ENCODE measurements at regions not wholly inside any gene's neighbourhood (a gene's known extent, or its start where the extent isn't known, plus 50 kb on each side); places are given as distances from the start of the nearest gene placed in this dataset.

DNA sequence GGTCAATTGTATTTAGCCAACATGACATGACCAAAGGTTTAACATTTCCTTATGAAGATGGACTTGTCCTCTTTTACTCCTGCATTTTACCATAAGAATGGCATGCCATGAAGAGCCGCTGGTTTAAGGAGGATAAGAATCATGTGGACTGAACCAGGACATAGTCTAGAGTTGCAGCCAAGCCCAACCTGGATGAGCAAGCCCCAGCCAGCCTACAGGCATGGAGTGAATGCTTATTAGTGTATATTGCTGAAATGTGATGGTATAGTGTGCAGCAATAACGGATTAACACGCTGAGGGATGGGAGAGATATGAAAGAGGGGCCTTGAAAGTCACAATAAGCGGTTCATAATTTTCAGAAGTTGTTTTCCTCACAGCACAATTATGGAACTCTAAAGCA lies 523.2 kb downstream of the NTRK2 start:
- ATAC-seq (ENCODE audit: insufficient number of reproducible peaks, low FRiP score, low read depth) (no peak), DNase-seq (ENCODE audit: low spot score) (no peak)
- no peak overlapping the region for H3K27ac ChIP-seq
- no peak overlapping the region for H3K4me3 ChIP-seq
- no peaks in the 10 kb centered on the region for H3K27me3 ChIP-seq (replicated peaks; ENCODE audit: insufficient read depth)
- no peaks in the 10 kb centered on the region for H3K36me3 ChIP-seq
- no peaks in the 10 kb centered on the region for H3K4me1 ChIP-seq (ENCODE audit: control insufficient read depth in 1 of 2, low read depth in 2 of 2)
- no peaks in the 10 kb centered on the region for H3K9me3 ChIP-seq
- TF ChIP-seq, protein P1, sequence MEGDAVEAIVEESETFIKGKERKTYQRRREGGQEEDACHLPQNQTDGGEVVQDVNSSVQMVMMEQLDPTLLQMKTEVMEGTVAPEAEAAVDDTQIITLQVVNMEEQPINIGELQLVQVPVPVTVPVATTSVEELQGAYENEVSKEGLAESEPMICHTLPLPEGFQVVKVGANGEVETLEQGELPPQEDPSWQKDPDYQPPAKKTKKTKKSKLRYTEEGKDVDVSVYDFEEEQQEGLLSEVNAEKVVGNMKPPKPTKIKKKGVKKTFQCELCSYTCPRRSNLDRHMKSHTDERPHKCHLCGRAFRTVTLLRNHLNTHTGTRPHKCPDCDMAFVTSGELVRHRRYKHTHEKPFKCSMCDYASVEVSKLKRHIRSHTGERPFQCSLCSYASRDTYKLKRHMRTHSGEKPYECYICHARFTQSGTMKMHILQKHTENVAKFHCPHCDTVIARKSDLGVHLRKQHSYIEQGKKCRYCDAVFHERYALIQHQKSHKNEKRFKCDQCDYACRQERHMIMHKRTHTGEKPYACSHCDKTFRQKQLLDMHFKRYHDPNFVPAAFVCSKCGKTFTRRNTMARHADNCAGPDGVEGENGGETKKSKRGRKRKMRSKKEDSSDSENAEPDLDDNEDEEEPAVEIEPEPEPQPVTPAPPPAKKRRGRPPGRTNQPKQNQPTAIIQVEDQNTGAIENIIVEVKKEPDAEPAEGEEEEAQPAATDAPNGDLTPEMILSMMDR (IDR thresholded peaks at IDR 0.05) = no peak

DNA sequence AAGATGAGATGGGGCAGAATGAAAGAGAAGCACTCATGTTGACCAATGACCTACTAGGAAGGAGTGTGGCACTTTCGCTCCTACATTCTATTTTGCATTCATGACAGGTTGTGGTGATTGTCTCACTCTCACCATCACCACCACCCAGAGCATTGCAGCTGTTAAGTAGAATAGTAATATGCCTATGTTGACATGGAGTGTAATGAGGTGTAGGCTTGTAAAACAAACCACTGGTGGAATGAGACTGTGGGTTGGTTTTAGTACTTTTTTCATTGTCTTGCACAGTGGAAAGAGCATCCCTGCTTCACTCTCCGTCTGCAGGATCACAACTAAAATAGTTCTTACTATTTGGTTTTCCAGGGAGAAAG lies 516.7 kb downstream of the NTRK2 start:
- H3K4me1 ChIP-seq (ENCODE audit: control insufficient read depth in 1 of 2, low read depth in 2 of 2) = no peaks in the 10 kb centered on the region
- TF ChIP-seq, protein P1 (IDR thresholded peaks at IDR 0.05) = no peak
- H3K27ac ChIP-seq = no peak overlapping the region
- H3K36me3 ChIP-seq = no peaks in the 10 kb centered on the region
- DNase-seq (ENCODE audit: low spot score) (no peak), ATAC-seq (ENCODE audit: insufficient number of reproducible peaks, low FRiP score, low read depth) (no peak)
- no peaks in the 10 kb centered on the region for H3K9me3 ChIP-seq
- H3K27me3 ChIP-seq (replicated peaks; ENCODE audit: insufficient read depth) = no peaks in the 10 kb centered on the region
- no peak overlapping the region for H3K4me3 ChIP-seq

DNA sequence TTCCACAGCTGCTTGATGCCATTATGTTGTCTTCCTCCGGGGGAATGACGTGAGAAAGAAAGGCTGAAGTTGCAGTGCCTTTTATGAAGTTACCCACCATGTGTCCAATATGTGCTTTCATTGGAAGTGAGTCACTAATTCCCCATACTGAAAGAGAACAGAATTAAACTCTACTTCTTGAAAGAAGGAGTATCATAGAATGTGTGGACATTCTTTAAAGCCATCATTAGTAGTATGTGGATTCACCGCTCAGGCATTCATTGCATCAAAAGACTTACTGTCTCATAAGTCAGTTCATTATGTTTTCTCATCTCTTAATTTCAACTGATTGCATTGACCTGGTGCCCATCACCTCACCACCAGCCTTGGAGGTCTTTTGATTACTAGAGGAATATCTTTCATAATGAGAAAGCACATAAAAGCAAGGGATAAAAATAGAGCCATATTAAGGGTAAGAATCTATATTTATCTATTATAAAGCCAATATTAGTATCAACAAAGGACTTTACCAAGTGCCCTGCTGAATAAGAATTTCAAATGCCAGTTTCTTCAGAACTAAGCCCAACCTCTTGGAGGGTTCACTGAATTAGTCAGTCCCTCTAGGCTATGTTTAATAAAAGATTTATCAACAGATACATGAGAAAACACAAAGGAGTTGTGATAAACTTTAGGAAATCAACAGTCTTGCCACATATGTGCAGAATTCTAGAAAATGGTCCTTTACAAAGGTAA lies 516.1 kb downstream of the NTRK2 start:
- DNase-seq (ENCODE audit: low spot score) (no peak), ATAC-seq (ENCODE audit: insufficient number of reproducible peaks, low FRiP score, low read depth) (no peak)
- H3K4me1 ChIP-seq (ENCODE audit: control insufficient read depth in 1 of 2, low read depth in 2 of 2) = no peaks in the 10 kb centered on the region
- H3K9me3 ChIP-seq = no peaks in the 10 kb centered on the region
- H3K4me3 ChIP-seq = no peak overlapping the region
- no peaks in the 10 kb centered on the region for H3K36me3 ChIP-seq
- H3K27ac ChIP-seq = no peak overlapping the region
- TF ChIP-seq, protein P1 (IDR thresholded peaks at IDR 0.05) = no peak
- H3K27me3 ChIP-seq (replicated peaks; ENCODE audit: insufficient read depth) = no peaks in the 10 kb centered on the region

DNA sequence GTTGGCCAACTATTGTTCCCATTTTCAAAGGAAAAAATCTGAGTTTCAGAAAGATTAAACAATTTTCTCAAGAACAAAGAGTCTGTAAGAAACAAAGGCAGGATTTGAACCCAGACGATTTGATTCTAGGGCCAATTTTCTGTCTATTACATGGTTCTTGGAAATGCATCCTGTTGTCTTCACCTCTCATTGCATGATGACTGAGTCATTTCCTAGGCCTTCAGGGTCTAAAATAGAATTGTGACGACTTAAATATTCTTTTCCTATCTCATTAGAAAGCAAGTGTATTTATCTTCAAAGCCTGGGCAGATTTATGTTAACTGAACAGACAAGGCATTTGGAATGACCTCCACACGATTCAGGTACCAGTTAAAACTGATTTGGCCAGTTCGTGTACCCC lies 512.9 kb downstream of the NTRK2 start:
- H3K36me3 ChIP-seq = no peaks in the 10 kb centered on the region
- DNase-seq (ENCODE audit: low spot score) = no peak
- no peak for ATAC-seq (ENCODE audit: insufficient number of reproducible peaks, low FRiP score, low read depth)
- H3K9me3 ChIP-seq = no peaks in the 10 kb centered on the region
- no peak overlapping the region for H3K4me3 ChIP-seq
- H3K27me3 ChIP-seq (replicated peaks; ENCODE audit: insufficient read depth) = no peaks in the 10 kb centered on the region
- no peak overlapping the region for H3K27ac ChIP-seq
- TF ChIP-seq, protein P1 (IDR thresholded peaks at IDR 0.05) = no peak
- H3K4me1 ChIP-seq (ENCODE audit: control insufficient read depth in 1 of 2, low read depth in 2 of 2) = no peaks in the 10 kb centered on the region

DNA sequence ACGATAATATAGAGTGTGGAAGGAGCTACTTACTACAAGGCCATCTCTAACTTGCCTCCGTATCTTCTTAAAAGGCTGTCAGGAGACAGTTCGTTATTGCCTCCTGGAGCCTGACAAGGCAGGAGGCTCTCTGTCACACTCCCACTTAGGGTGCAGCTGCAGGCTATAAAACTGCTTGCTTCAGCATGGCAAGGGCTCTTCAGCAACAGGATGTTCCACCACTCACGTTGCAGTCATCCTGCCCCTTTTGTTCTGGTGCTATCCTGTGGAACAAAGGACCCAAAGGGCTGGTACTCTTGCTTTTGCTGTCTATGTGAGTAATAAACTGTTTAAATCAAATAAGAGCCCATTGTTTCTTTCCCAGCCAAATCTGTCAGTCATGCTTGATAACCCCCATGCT lies 508.9 kb downstream of the NTRK2 start:
- ATAC-seq (ENCODE audit: insufficient number of reproducible peaks, low FRiP score, low read depth) = no peak
- TF ChIP-seq, protein P1 (IDR thresholded peaks at IDR 0.05) = no peak
- no peaks in the 10 kb centered on the region for H3K27me3 ChIP-seq (replicated peaks; ENCODE audit: insufficient read depth)

More for the DNA sequence above, 508.9 kb downstream of the NTRK2 start:
- Histone ChIP-seq H3K9me3 (no peaks in the 10 kb centered on the region), H3K36me3 (no peaks in the 10 kb centered on the region), H3K27ac (no peak overlapping the region), H3K4me3 (no peak overlapping the region), H3K4me1 (ENCODE audit: control insufficient read depth in 1 of 2, low read depth in 2 of 2) (no peaks in the 10 kb centered on the region)
- DNase-seq (ENCODE audit: low spot score) = no peak
